OCI-LY7 (cell line): ENCODE measurements at regions not wholly inside any gene's neighbourhood (a gene's known extent, or its start where the extent isn't known, plus 50 kb on each side); places are given as distances from the start of the nearest gene placed in this dataset.

Experiments used
- CTCF ChIP-seq: fragments of 200-600 bp; sonication (generic); conservative IDR thresholded peaks from 2 replicates; pipeline ENCODE4 v1.5.1; 2014; ENCODE audit warnings: mild to moderate bottlenecking, antibody characterized with exemption, low read length, moderate library complexity, mixed read lengths
- EZH2phosphoT487 ChIP-seq: fragments of 200-600 bp; sonication (generic); IDR thresholded peaks from 2 replicates; pipeline ENCODE4 v1.6.1; 2018; ENCODE audit warnings: low read depth, borderline replicate concordance, mild to moderate bottlenecking, mixed run types, antibody characterized with exemption, low read length, moderate library complexity, mixed read lengths

GRCh38 chr22:27399161-27399560 is 402.4 kb downstream of the MN1 start:
- no peak for TF ChIP-seq EZH2phosphoT487
- no peak for TF ChIP-seq CTCF
